ENCODE measurements at regions not wholly inside any gene's neighbourhood (a gene's known extent, or its start where the extent isn't known, plus 50 kb on each side); places are given as distances from the start of the nearest gene placed in this dataset.

- Histone ChIP-seq H3K4me2 (ENCODE audit: insufficient read depth in 1 of 2, low read depth in 2 of 2, low read length in 2 of 2) (no peak overlapping the region), H3K4me1 (replicated peaks in 1 of 4; ENCODE audit: control insufficient read depth in 3 of 4, insufficient read depth in 4 of 4, low read length in 3 of 4) (peaks cover 3 to 4% (median 4%) of the 10 kb centered on the region in 4 experiments; a peak in 4 of 7 replicates), H4K8ac (ENCODE audit: extremely low read depth, insufficient read depth, low read length) (no peak overlapping the region), H2BK20ac (ENCODE audit: low read length) (no peak overlapping the region), H3K14ac (ENCODE audit: insufficient read length) (no peak overlapping the region), H3K4me3 (ENCODE audit: extremely low read depth in 1 of 4, insufficient read depth in 2 of 4, low read depth in 3 of 4, low read length in 4 of 4) (no peak overlapping the region), H2BK12ac (ENCODE audit: low read depth, low read length) (no peak overlapping the region), H2BK120ac (replicated peaks; ENCODE audit: low read depth, low read length) (no peak overlapping the region), H2BK15ac (ENCODE audit: low read length) (no peak overlapping the region), H2BK5ac (ENCODE audit: low read depth, low read length) (no peak overlapping the region), H2AK5ac (ENCODE audit: low read depth, low read length) (no peak overlapping the region), H3K56ac (replicated peaks; ENCODE audit: insufficient read length, low read depth, low read length) (no peak overlapping the region), H3K18ac (ENCODE audit: extremely low read depth, low read length) (no peak overlapping the region), H2AFZ (ENCODE audit: low read length) (no peak overlapping the region), H3K23ac (ENCODE audit: insufficient read length) (no peak overlapping the region), H3K9me3 (ENCODE audit: insufficient read depth in 2 of 2, low read depth in 1 of 2, low read length in 1 of 2) (no peaks in the 10 kb centered on the region; a peak in 1 of 4 replicates), H3K27ac (ENCODE audit: low read depth, low read length) (no peak overlapping the region), H3K4ac (replicated peaks; ENCODE audit: insufficient read length, low read depth, low read length) (no peak overlapping the region), H3K79me2 (ENCODE audit: control insufficient read depth in 1 of 2, insufficient read depth in 2 of 2, low read length in 2 of 2) (no peaks in the 10 kb centered on the region), H4K20me1 (replicated peaks in 1 of 2; ENCODE audit: control insufficient read depth in 1 of 2, insufficient read depth in 2 of 2, low read length in 2 of 2) (no peaks in the 10 kb centered on the region), H3K23me2 (ENCODE audit: low read depth, low read length) (no peaks in the 10 kb centered on the region), H4K91ac (replicated peaks; ENCODE audit: insufficient read length, low read length) (no peak overlapping the region), H3K79me1 (ENCODE audit: low read depth, low read length) (no peaks in the 10 kb centered on the region), H3K9ac (replicated peaks in 1 of 4; ENCODE audit: extremely low read depth in 1 of 4, low read depth in 3 of 4, low read length in 3 of 4) (no peak overlapping the region), H3K27me3 (replicated peaks in 1 of 4; ENCODE audit: control insufficient read depth in 3 of 4, extremely low read depth in 1 of 4, insufficient read depth in 3 of 4, low read length in 3 of 4) (no peaks in the 10 kb centered on the region), H4K5ac (ENCODE audit: insufficient read length, low read depth, low read length) (no peak overlapping the region), H3K36me3 (ENCODE audit: control insufficient read depth in 2 of 4, insufficient read depth in 4 of 4, low read length in 3 of 4) (no peaks in the 10 kb centered on the region)
- CTCF ChIA-PET (ENCODE audit: partially characterized antibody), result no interaction called here
- no peak for DNase-seq (ENCODE audit: low read depth in 1 of 2, low spot score in 2 of 2)
- POLR2A ChIA-PET (ENCODE audit: partially characterized antibody), result interaction anchor here (0.6 kb wide), 1 partner anchor 81 kb away, joined by 3 read pairs; no protein-coding TSS in a partner anchor
- TF ChIP-seq GABPA (IDR thresholded peaks at IDR 0.05; ENCODE audit: borderline replicate concordance, insufficient read depth, low read length) (no peak), KDM5A (IDR thresholded peaks at IDR 0.05; ENCODE audit: low read length) (no peak), CREB1 (IDR thresholded peaks at IDR 0.05) (no peak), HDAC2 (IDR thresholded peaks at IDR 0.05; ENCODE audit: borderline replicate concordance in 1 of 2, low read depth in 2 of 2, low read length in 2 of 2) (no peak), MAFK (IDR thresholded peaks at IDR 0.05; ENCODE audit: low read depth, low read length) (no peak), BACH1 (IDR thresholded peaks at IDR 0.05; ENCODE audit: low read length) (no peak), SAP30 (IDR thresholded peaks at IDR 0.05; ENCODE audit: insufficient read depth, insufficient replicate concordance, low read length) (no peak), RFX5 (IDR thresholded peaks at IDR 0.05; ENCODE audit: borderline replicate concordance, low read depth, low read length) (no peak), PHF8 (conservative IDR thresholded peaks at IDR 0.05; ENCODE audit: low read depth, low read length) (no peak)
- TF ChIP-seq, protein P1, sequence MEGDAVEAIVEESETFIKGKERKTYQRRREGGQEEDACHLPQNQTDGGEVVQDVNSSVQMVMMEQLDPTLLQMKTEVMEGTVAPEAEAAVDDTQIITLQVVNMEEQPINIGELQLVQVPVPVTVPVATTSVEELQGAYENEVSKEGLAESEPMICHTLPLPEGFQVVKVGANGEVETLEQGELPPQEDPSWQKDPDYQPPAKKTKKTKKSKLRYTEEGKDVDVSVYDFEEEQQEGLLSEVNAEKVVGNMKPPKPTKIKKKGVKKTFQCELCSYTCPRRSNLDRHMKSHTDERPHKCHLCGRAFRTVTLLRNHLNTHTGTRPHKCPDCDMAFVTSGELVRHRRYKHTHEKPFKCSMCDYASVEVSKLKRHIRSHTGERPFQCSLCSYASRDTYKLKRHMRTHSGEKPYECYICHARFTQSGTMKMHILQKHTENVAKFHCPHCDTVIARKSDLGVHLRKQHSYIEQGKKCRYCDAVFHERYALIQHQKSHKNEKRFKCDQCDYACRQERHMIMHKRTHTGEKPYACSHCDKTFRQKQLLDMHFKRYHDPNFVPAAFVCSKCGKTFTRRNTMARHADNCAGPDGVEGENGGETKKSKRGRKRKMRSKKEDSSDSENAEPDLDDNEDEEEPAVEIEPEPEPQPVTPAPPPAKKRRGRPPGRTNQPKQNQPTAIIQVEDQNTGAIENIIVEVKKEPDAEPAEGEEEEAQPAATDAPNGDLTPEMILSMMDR (IDR thresholded peaks at IDR 0.05; ENCODE audit: control extremely low read depth in 1 of 3, insufficient read depth in 1 of 3, low read depth in 1 of 3, low read length in 3 of 3), result no peak
- 88% methylated on average over 1 of the region's 1 CpG; no CpG with 5 or more reads in 1 of the 2 experiments for WGBS, 2 experiments (ENCODE audit: extremely low coverage in 1 of 2, insufficient coverage in 1 of 2, insufficient read length in 1 of 2, insufficient replicate concordance in 2 of 2, low coverage in 1 of 2, low lambda C conversion rate in 2 of 2, missing lambda C conversion rate in 1 of 2)
- no peak for FAIRE-seq
These were observed 1073.0 kb upstream of the MAP3K7 start for GRCh38 chr6:91659891-91660290.

Measured in H1 (cell line).